ENCODE measurements at regions not wholly inside any gene's neighbourhood (a gene's known extent, or its start where the extent isn't known, plus 50 kb on each side); places are given as distances from the start of the nearest gene placed in this dataset.

GRCh38 chr12:41905759-41906297 lies 238.8 kb downstream of the GXYLT1 start:
- TF ChIP-seq CTCF (IDR thresholded peaks at IDR 0.05) (no peak), POLR2A (IDR thresholded peaks at IDR 0.05) (no peak)
